HepG2 (cell line): ENCODE measurements at regions not wholly inside any gene's neighbourhood (a gene's known extent, or its start where the extent isn't known, plus 50 kb on each side); places are given as distances from the start of the nearest gene placed in this dataset.

Experiments
- FOXK2 ChIP-seq: fragments of 450-650 bp; IDR thresholded peaks from 2 replicates; pipeline ENCODE4 v1.6.1; 2016
- GATAD1 ChIP-seq: IDR thresholded peaks from 2 replicates; pipeline ENCODE4 v1.6.1; 2016; ENCODE audit warnings: missing genetic modification reagents, missing compliant biosample characterization
- GTF3A ChIP-seq: sonication (generic); formaldehyde crosslinking; conservative IDR thresholded peaks from 2 replicates; pipeline ENCODE4 v1.4.0; 2020; ENCODE audit warnings: mild to moderate bottlenecking, missing genetic modification reagents
- HMGA1 ChIP-seq: sonication (generic); formaldehyde crosslinking; conservative IDR thresholded peaks from 2 replicates; pipeline ENCODE4 v1.4.0; 2020; ENCODE audit warnings: missing genetic modification reagents
- HNF1B ChIP-seq: sonication (generic); formaldehyde crosslinking; IDR thresholded peaks from 2 replicates; pipeline ENCODE4 v1.5.1; 2020; ENCODE audit warnings: mild to moderate bottlenecking, moderate library complexity, missing genetic modification reagents
- KAT8 ChIP-seq: IDR thresholded peaks from 2 replicates; pipeline ENCODE4 v1.6.1; 2016; ENCODE audit warnings: missing genetic modification reagents, missing compliant biosample characterization
- SMARCE1 ChIP-seq: fragments of 450-650 bp; IDR thresholded peaks from 2 replicates; pipeline ENCODE4 v1.6.1; 2017; ENCODE audit warnings: borderline replicate concordance
- ZBTB8A ChIP-seq: sonication (generic); formaldehyde crosslinking; IDR thresholded peaks from 2 replicates; pipeline ENCODE4 v1.4.0; 2020; ENCODE audit warnings: mild to moderate bottlenecking, low read depth, missing genetic modification reagents, borderline replicate concordance
- ZNF224 ChIP-seq: sonication (generic); formaldehyde crosslinking; IDR thresholded peaks from 2 replicates; pipeline ENCODE4 v1.5.0; 2020; ENCODE audit warnings: mild to moderate bottlenecking, missing genetic modification reagents
- ZNF230 ChIP-seq: sonication (generic); formaldehyde crosslinking; IDR thresholded peaks from 2 replicates; pipeline ENCODE4 v1.4.0; 2020; ENCODE audit warnings: mild to moderate bottlenecking, missing genetic modification reagents
- ZNF326 ChIP-seq: sonication (generic); formaldehyde crosslinking; IDR thresholded peaks from 2 replicates; pipeline ENCODE4 v1.4.0; 2020; ENCODE audit warnings: missing genetic modification reagents, borderline replicate concordance
- ZNF512 ChIP-seq: sonication (generic); formaldehyde crosslinking; IDR thresholded peaks from 2 replicates; pipeline ENCODE4 v1.4.0; 2020; ENCODE audit warnings: mild to moderate bottlenecking, missing genetic modification reagents
- ZNF891 ChIP-seq: sonication (generic); formaldehyde crosslinking; IDR thresholded peaks from 2 replicates; pipeline ENCODE4 v1.5.0; 2020; ENCODE audit warnings: mild to moderate bottlenecking, missing genetic modification reagents
- ZSCAN21 ChIP-seq: sonication (generic); formaldehyde crosslinking; IDR thresholded peaks from 2 replicates; pipeline ENCODE4 v1.8.0; 2022; ENCODE audit warnings: mild to moderate bottlenecking, missing genetic modification reagents, moderate library complexity, borderline replicate concordance
- TF ChIP-seq, protein P1 (sequence below): sonication (generic); formaldehyde crosslinking; IDR thresholded peaks from 2 replicates; pipeline ENCODE4 v1.9.0; 2022; ENCODE audit warnings: missing genetic modification reagents, mild to moderate bottlenecking, borderline replicate concordance
- TF ChIP-seq, protein P2 (sequence below): sonication (generic); formaldehyde crosslinking; IDR thresholded peaks from 2 replicates; pipeline ENCODE4 v1.4.0; 2020; ENCODE audit warnings: missing genetic modification reagents, mild to moderate bottlenecking, borderline replicate concordance
- TF ChIP-seq, protein P3 (sequence below): sonication (generic); formaldehyde crosslinking; IDR thresholded peaks from 2 replicates; pipeline ENCODE4 v1.5.1; 2020; ENCODE audit warnings: mild to moderate bottlenecking, missing genetic modification reagents, borderline replicate concordance

GRCh38 chr18:76771192-76771799 lies 51.1 kb upstream of the ZNF236 start (continued):
- no peak for TF ChIP-seq KAT8
- no peak for TF ChIP-seq ZBTB8A (CRISPR knock-in tag)
- no peak for TF ChIP-seq ZNF326 (CRISPR knock-in tag)
- TF ChIP-seq FOXK2, result no peak
- TF ChIP-seq ZNF224, result no peak
- TF ChIP-seq SMARCE1, result no peak
- TF ChIP-seq, protein P1, sequence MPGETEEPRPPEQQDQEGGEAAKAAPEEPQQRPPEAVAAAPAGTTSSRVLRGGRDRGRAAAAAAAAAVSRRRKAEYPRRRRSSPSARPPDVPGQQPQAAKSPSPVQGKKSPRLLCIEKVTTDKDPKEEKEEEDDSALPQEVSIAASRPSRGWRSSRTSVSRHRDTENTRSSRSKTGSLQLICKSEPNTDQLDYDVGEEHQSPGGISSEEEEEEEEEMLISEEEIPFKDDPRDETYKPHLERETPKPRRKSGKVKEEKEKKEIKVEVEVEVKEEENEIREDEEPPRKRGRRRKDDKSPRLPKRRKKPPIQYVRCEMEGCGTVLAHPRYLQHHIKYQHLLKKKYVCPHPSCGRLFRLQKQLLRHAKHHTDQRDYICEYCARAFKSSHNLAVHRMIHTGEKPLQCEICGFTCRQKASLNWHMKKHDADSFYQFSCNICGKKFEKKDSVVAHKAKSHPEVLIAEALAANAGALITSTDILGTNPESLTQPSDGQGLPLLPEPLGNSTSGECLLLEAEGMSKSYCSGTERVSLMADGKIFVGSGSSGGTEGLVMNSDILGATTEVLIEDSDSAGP, result no peak
- TF ChIP-seq, protein P2, sequence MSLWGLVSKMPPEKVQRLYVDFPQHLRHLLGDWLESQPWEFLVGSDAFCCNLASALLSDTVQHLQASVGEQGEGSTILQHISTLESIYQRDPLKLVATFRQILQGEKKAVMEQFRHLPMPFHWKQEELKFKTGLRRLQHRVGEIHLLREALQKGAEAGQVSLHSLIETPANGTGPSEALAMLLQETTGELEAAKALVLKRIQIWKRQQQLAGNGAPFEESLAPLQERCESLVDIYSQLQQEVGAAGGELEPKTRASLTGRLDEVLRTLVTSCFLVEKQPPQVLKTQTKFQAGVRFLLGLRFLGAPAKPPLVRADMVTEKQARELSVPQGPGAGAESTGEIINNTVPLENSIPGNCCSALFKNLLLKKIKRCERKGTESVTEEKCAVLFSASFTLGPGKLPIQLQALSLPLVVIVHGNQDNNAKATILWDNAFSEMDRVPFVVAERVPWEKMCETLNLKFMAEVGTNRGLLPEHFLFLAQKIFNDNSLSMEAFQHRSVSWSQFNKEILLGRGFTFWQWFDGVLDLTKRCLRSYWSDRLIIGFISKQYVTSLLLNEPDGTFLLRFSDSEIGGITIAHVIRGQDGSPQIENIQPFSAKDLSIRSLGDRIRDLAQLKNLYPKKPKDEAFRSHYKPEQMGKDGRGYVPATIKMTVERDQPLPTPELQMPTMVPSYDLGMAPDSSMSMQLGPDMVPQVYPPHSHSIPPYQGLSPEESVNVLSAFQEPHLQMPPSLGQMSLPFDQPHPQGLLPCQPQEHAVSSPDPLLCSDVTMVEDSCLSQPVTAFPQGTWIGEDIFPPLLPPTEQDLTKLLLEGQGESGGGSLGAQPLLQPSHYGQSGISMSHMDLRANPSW, result no peak
- TF ChIP-seq GATAD1 (CRISPR knock-in tag), result no peak
- no peak for TF ChIP-seq ZNF891
- TF ChIP-seq GTF3A (CRISPR knock-in tag), result no peak
- TF ChIP-seq HNF1B (CRISPR knock-in tag), result peak; percentile 64; the same call in 1 of the 2 replicates
- no peak for TF ChIP-seq ZSCAN21 (CRISPR knock-in tag)
- TF ChIP-seq ZNF512 (CRISPR knock-in tag), result no peak
- no peak for TF ChIP-seq ZNF230 (CRISPR knock-in tag)
- TF ChIP-seq, protein P3, sequence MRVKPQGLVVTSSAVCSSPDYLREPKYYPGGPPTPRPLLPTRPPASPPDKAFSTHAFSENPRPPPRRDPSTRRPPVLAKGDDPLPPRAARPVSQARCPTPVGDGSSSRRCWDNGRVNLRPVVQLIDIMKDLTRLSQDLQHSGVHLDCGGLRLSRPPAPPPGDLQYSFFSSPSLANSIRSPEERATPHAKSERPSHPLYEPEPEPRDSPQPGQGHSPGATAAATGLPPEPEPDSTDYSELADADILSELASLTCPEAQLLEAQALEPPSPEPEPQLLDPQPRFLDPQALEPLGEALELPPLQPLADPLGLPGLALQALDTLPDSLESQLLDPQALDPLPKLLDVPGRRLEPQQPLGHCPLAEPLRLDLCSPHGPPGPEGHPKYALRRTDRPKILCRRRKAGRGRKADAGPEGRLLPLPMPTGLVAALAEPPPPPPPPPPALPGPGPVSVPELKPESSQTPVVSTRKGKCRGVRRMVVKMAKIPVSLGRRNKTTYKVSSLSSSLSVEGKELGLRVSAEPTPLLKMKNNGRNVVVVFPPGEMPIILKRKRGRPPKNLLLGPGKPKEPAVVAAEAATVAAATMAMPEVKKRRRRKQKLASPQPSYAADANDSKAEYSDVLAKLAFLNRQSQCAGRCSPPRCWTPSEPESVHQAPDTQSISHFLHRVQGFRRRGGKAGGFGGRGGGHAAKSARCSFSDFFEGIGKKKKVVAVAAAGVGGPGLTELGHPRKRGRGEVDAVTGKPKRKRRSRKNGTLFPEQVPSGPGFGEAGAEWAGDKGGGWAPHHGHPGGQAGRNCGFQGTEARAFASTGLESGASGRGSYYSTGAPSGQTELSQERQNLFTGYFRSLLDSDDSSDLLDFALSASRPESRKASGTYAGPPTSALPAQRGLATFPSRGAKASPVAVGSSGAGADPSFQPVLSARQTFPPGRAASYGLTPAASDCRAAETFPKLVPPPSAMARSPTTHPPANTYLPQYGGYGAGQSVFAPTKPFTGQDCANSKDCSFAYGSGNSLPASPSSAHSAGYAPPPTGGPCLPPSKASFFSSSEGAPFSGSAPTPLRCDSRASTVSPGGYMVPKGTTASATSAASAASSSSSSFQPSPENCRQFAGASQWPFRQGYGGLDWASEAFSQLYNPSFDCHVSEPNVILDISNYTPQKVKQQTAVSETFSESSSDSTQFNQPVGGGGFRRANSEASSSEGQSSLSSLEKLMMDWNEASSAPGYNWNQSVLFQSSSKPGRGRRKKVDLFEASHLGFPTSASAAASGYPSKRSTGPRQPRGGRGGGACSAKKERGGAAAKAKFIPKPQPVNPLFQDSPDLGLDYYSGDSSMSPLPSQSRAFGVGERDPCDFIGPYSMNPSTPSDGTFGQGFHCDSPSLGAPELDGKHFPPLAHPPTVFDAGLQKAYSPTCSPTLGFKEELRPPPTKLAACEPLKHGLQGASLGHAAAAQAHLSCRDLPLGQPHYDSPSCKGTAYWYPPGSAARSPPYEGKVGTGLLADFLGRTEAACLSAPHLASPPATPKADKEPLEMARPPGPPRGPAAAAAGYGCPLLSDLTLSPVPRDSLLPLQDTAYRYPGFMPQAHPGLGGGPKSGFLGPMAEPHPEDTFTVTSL (CRISPR knock-in tag), result no peak
- TF ChIP-seq HMGA1 (CRISPR knock-in tag), result no peak
